Lung (tissue), 11 donors: ENCODE measurements at regions not wholly inside any gene's neighbourhood (a gene's known extent, or its start where the extent isn't known, plus 50 kb on each side); places are given as distances from the start of the nearest gene placed in this dataset.

ENCODE experiments used
- ATAC-seq: fragments of 200-7000 bp; cut with Tn5 transposase; one replicate; pipeline ENCODE4 v1.9.1; 2020; ENCODE audit warnings: moderate number of reproducible peaks; ENCODE audit not compliant: insufficient read depth, low FRiP score
- DNase-seq, 3 donors: peaks; one replicate each; pipeline ENCODE4 v3.0.0-alpha.2; 2013 to 2017
- H3K27ac ChIP-seq, 2 donors: one replicate each; pipeline ENCODE4 v1.5.1; 2013; ENCODE audit warnings: mild to moderate bottlenecking in 2 of 2, moderate library complexity in 2 of 2, control low read depth in 1 of 2, inconsistent platforms in 1 of 2, low read depth in 1 of 2, low read length in 1 of 2
- H3K27me3 ChIP-seq, 3 donors: one replicate each; pipeline ENCODE4 v1.5.1; 2013; ENCODE audit warnings: low read length in 2 of 3; ENCODE audit not compliant: control insufficient read depth in 3 of 3, insufficient read depth in 3 of 3
- H3K36me3 ChIP-seq, 4 donors: one replicate each; pipeline ENCODE4 v1.5.1; 2013; ENCODE audit warnings: low read length in 4 of 4, mild to moderate bottlenecking in 1 of 4, moderate library complexity in 1 of 4; ENCODE audit not compliant: control insufficient read depth in 4 of 4, insufficient read depth in 4 of 4
- H3K4me1 ChIP-seq, 5 donors: one replicate each; pipeline ENCODE4 v1.5.1; 2013; ENCODE audit warnings: low read length in 5 of 5, mild to moderate bottlenecking in 2 of 5, moderate library complexity in 1 of 5; ENCODE audit not compliant: control insufficient read depth in 5 of 5, insufficient read depth in 5 of 5
- H3K4me3 ChIP-seq: one replicate; pipeline ENCODE4 v1.5.1; 2013; ENCODE audit warnings: mild to moderate bottlenecking, control low read depth, moderate library complexity
- H3K9ac ChIP-seq, 2 donors: one replicate each; pipeline ENCODE4 v1.5.1; 2013; ENCODE audit warnings: low read length in 2 of 2, control low read depth in 1 of 2; ENCODE audit not compliant: insufficient read depth in 1 of 2
- H3K9me3 ChIP-seq, 4 donors: one replicate each; pipeline ENCODE4 v1.5.1; 2013; ENCODE audit warnings: low read length in 3 of 4, mild to moderate bottlenecking in 1 of 4, moderate library complexity in 1 of 4; ENCODE audit not compliant: control insufficient read depth in 4 of 4, insufficient read depth in 3 of 4
- WGBS, 2 donors: extraction: QIAGEN DNeasy Blood & Tissue Kit; methylation state at CpG; one replicate each; pipeline ENCODE4 v1.1.7; 2013; 5-methylcytosine and 5-hydroxymethylcytosine counted together
- TF ChIP-seq, protein P1 (sequence below): IDR thresholded peaks from 2 replicates; pipeline ENCODE4 v1.5.1; 2012; ENCODE audit warnings: mild to moderate bottlenecking; ENCODE audit errors: control extremely low read depth, extremely low read depth
- donor health status: control.
- donor health status: control.
- donor health status: Bipolar disorder and iron deficiency.
- donor health status: healthy.
- donor health status: DM: yes; HTN: yes; CAD: no.

DNA sequence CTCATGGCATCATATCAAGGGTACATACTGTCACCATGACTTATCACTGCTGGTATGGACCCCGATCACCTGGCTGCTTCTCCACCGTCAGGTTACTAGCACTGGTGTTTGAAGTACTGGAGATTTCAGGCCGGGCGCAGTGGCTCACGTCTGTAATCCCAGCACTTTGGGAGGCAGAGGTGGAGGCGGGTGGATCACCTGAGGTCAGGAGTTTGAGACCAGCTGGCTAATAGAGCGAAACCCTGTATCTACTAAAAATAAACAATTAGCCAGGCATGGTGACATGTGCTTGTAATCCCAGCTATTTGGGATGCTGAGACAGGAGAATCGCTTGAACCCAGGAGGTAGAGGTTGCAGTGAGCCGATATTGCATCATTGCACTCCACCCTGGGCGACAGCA is 82.4 kb upstream of the ANO1 start:
- DNase-seq = no peak

DNA sequence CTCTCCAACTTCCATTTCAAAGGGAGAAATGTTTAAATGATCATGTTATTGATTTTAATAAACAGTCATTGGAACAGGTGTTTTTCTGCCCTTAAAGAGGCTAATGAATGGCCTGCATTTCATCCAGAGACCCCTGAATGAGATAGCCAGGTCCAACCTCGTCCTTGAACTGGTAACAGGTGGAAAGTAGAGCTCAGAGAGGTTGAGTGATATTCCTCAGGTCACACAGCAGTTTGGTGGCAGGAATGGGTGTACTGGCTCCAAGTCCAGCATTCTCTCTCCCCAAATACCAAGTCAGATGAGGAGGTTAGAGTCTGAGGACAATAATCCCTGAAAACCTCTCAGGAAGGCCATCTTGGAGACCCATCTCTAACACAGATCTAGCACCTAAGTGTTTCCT is 81.7 kb upstream of the ANO1 start:
- H3K4me1 ChIP-seq = peaks cover 0 to 4% (median 0%) of the 10 kb centered on the region in 5 donors
- peaks cover 0 to 4% (median 0%) of the 10 kb centered on the region in 4 donors for H3K9me3 ChIP-seq
- H3K9ac ChIP-seq = no peak overlapping the region
- H3K27ac ChIP-seq = no peak overlapping the region
- H3K36me3 ChIP-seq = no peaks in the 10 kb centered on the region
- WGBS, 2 donors = 57 to 60% methylated on average over 1 of the region's 1 CpG
- TF ChIP-seq, protein P1, sequence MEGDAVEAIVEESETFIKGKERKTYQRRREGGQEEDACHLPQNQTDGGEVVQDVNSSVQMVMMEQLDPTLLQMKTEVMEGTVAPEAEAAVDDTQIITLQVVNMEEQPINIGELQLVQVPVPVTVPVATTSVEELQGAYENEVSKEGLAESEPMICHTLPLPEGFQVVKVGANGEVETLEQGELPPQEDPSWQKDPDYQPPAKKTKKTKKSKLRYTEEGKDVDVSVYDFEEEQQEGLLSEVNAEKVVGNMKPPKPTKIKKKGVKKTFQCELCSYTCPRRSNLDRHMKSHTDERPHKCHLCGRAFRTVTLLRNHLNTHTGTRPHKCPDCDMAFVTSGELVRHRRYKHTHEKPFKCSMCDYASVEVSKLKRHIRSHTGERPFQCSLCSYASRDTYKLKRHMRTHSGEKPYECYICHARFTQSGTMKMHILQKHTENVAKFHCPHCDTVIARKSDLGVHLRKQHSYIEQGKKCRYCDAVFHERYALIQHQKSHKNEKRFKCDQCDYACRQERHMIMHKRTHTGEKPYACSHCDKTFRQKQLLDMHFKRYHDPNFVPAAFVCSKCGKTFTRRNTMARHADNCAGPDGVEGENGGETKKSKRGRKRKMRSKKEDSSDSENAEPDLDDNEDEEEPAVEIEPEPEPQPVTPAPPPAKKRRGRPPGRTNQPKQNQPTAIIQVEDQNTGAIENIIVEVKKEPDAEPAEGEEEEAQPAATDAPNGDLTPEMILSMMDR = no peak
- no peak for DNase-seq
- no peaks in the 10 kb centered on the region for H3K27me3 ChIP-seq
- H3K4me3 ChIP-seq = no peak overlapping the region
- ATAC-seq = no peak

More for the DNA sequence above, 82.4 kb upstream of the ANO1 start:
- Histone ChIP-seq H3K9ac (no peak overlapping the region), H3K27ac (no peak overlapping the region), H3K36me3 (no peaks in the 10 kb centered on the region), H3K27me3 (no peaks in the 10 kb centered on the region), H3K4me3 (no peak overlapping the region), H3K9me3 (peaks cover 0 to 2% (median 0%) of the 10 kb centered on the region in 4 donors), H3K4me1 (peaks cover 0 to 3% (median 0%) of the 10 kb centered on the region in 5 donors)
- TF ChIP-seq, protein P1 = no peak
- no peak for ATAC-seq
- WGBS, 2 donors = 87 to 89% methylated on average over 10 of the region's 10 CpGs

DNA sequence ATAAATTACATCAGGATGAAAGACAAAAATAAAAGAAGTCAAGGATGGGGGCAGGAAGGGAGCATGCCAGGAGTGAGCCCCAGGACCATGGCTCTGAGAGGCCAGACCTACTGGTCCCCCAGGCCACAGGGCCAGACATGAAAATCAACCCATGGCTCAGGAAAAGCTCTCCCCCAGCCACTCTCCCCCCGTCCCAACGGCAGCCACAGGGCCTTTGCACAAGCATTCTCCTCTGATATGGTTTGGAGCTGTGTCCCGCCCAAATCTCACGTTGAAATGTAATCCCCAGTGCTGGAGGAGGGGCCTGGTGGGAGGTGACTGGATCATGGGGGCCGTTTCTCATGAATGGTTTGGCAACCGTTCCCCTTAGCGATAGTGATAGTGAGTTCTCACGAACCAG is 80.8 kb upstream of the ANO1 start:
- H3K4me3 ChIP-seq = no peak overlapping the region
- ATAC-seq (no peak), DNase-seq (no peak)
- no peak overlapping the region for H3K9ac ChIP-seq
- H3K36me3 ChIP-seq = no peaks in the 10 kb centered on the region
- no peaks in the 10 kb centered on the region for H3K27me3 ChIP-seq
- peaks cover 0 to 4% (median 0%) of the 10 kb centered on the region in 4 donors for H3K9me3 ChIP-seq
- no peak overlapping the region for H3K27ac ChIP-seq
- WGBS, 2 donors = 55 to 69% methylated on average over 8 of the region's 8 CpGs
- TF ChIP-seq, protein P1 = no peak
- peaks cover 0 to 5% (median 0%) of the 10 kb centered on the region in 5 donors for H3K4me1 ChIP-seq

DNA sequence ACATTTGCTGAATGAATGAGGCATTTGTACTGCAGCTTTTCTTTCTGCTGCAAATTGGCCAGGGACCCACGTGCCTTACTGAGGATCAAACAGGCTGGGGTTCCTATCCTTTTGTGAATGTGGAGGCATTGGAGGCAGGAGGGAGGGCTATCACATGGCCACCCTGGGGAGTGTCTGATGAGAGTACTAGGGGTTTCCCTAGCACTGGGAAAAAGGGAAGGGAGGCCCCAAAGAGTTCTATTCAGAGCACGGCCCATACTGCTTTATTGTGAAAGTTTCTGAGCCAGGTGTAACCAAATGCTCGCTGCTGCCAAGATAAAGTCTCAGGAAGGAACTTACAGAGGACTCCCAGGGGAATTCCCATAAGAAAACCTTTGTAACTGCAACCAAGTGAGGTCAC is 78.4 kb upstream of the ANO1 start:
- Histone ChIP-seq H3K36me3 (no peaks in the 10 kb centered on the region), H3K4me1 (peaks cover 0 to 5% (median 0%) of the 10 kb centered on the region in 5 donors), H3K4me3 (no peak overlapping the region), H3K9me3 (peaks cover 0 to 4% (median 0%) of the 10 kb centered on the region in 4 donors), H3K27ac (no peak overlapping the region), H3K27me3 (no peaks in the 10 kb centered on the region), H3K9ac (no peak overlapping the region)
- TF ChIP-seq, protein P1 = no peak
- DNase-seq (no peak), ATAC-seq (no peak)
- WGBS, 2 donors = 39 to 52% methylated on average over 3 of the region's 3 CpGs
